ENCODE measurements at regions not wholly inside any gene's neighbourhood (a gene's known extent, or its start where the extent isn't known, plus 50 kb on each side); places are given as distances from the start of the nearest gene placed in this dataset.

DNA sequence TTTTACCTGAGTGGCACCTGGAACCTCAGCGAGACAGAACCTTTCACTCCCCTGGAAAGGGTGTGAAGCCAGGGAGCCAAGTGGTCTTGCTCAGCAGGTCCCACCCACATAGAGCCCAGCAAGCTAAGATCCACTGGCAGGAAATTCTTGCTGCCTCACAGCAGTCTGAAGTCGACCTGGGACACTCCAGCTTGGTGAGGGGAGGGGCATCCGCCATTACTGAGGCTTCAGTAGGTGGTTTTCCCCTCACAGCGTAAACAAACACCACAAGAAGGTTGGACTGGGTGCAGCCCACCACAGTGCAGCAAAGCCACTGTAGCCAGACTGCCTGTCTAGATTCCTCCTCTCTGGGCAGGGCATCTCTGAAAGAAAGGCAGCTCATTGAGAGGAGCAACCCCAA lies 134.7 kb upstream of the RSPO3 start:
- no peak for TF ChIP-seq POLR2A (IDR thresholded peaks at IDR 0.05)
- TF ChIP-seq, protein P1, sequence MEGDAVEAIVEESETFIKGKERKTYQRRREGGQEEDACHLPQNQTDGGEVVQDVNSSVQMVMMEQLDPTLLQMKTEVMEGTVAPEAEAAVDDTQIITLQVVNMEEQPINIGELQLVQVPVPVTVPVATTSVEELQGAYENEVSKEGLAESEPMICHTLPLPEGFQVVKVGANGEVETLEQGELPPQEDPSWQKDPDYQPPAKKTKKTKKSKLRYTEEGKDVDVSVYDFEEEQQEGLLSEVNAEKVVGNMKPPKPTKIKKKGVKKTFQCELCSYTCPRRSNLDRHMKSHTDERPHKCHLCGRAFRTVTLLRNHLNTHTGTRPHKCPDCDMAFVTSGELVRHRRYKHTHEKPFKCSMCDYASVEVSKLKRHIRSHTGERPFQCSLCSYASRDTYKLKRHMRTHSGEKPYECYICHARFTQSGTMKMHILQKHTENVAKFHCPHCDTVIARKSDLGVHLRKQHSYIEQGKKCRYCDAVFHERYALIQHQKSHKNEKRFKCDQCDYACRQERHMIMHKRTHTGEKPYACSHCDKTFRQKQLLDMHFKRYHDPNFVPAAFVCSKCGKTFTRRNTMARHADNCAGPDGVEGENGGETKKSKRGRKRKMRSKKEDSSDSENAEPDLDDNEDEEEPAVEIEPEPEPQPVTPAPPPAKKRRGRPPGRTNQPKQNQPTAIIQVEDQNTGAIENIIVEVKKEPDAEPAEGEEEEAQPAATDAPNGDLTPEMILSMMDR (IDR thresholded peaks at IDR 0.05): no peak
